Lower leg skin (tissue), 3 donors: ENCODE measurements at regions not wholly inside any gene's neighbourhood (a gene's known extent, or its start where the extent isn't known, plus 50 kb on each side); places are given as distances from the start of the nearest gene placed in this dataset.

Experiments
- CTCF ChIP-seq, 3 donors: fragments of 450-650 bp; IDR thresholded peaks; one replicate each; pipeline ENCODE4 v1.5.1; 2016; ENCODE audit warnings: antibody characterized with exemption in 3 of 3, mild to moderate bottlenecking in 3 of 3, moderate library complexity in 2 of 3
- POLR2A ChIP-seq, 2 donors: fragments of 450-650 bp; IDR thresholded peaks; one replicate each; pipeline ENCODE4 v1.6.1; 2016 to 2017; ENCODE audit warnings: antibody characterized with exemption in 2 of 2, mild to moderate bottlenecking in 1 of 2, moderate library complexity in 1 of 2

GRCh38 chr6:71651636-71652035 is 234.7 kb upstream of the RIMS1 start:
- TF ChIP-seq CTCF (IDR thresholded peaks at IDR 0.05), result no peak
- no peak for TF ChIP-seq POLR2A (IDR thresholded peaks at IDR 0.05)
